Testis (tissue), 2 donors: ENCODE measurements at regions not wholly inside any gene's neighbourhood (a gene's known extent, or its start where the extent isn't known, plus 50 kb on each side); places are given as distances from the start of the nearest gene placed in this dataset.

ENCODE experiments used
- DNase-seq: peaks from one replicate; pipeline ENCODE4 v3.0.0-alpha.2; 2019
- H3K27ac ChIP-seq, 2 donors: fragments of 200-600 bp; sonication (generic); one replicate each; pipeline ENCODE4 v1.5.1; 2019
- H3K27me3 ChIP-seq: fragments of 200-600 bp; sonication (generic); one replicate; pipeline ENCODE4 v1.5.1; 2019
- H3K36me3 ChIP-seq: fragments of 200-600 bp; sonication (generic); one replicate; pipeline ENCODE4 v1.5.1; 2017; ENCODE audit warnings: low read depth; ENCODE audit errors: missing control alignments
- H3K4me1 ChIP-seq: fragments of 200-600 bp; sonication (generic); one replicate; pipeline ENCODE4 v1.5.1; 2019
- H3K4me3 ChIP-seq, 2 donors: fragments of 200-600 bp; sonication (generic); one replicate each; pipeline ENCODE4 v1.5.1; 2017 to 2019
- H3K9me3 ChIP-seq: fragments of 200-600 bp; sonication (generic); one replicate; pipeline ENCODE4 v1.5.1; 2017
- POLR2A ChIP-seq: fragments of 450-650 bp; IDR thresholded peaks from one replicate; pipeline ENCODE4 v1.6.1; 2017; ENCODE audit warnings: antibody characterized with exemption, mild to moderate bottlenecking, moderate library complexity
- WGBS, 2 donors: methylation state at CpG; one replicate each; pipeline ENCODE4 v1.1.5; 2018; 5-methylcytosine and 5-hydroxymethylcytosine counted together
- intact Hi-C: fragments of 100-400 bp; cut with DNase I; formaldehyde crosslinking; loops from one replicate; pipeline ENCODE4 v1.15.1; 2023; ENCODE audit warnings: low total_unique reads
- TF ChIP-seq, protein P1 (sequence below), 3 experiments: fragments of 450-650 bp in 2 of 3; fragments of 200-600 bp in 1 of 3; sonication (generic) in 1 of 3; IDR thresholded peaks; one replicate each; pipeline ENCODE4 v1.5.1; 2016 to 2019; ENCODE audit warnings: antibody characterized with exemption in 3 of 3, mild to moderate bottlenecking in 2 of 3, moderate library complexity in 1 of 3

DNA sequence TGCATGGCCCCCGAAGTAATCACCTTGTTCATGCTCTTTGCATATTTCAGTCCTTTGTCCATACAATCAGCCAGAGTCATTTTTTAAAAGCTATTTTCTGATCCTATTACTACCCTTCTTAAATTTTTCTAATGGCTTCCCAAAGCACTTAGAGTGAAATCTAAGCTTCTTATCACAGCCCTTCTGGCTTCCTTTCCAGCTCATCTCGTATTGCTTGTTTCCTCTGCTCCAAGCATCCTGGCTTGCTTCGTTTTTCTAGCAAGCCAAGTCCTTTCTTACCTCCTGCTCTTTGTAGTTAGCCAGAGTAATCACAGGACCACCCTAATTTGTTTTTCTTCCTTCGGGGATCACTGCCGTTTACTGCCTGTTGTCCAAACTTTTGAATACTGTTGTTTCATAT is 453.3 kb downstream of the KIF4B start:
- H3K4me3 ChIP-seq: no peak overlapping the region
- no peak for TF ChIP-seq POLR2A
- TF ChIP-seq, protein P1, sequence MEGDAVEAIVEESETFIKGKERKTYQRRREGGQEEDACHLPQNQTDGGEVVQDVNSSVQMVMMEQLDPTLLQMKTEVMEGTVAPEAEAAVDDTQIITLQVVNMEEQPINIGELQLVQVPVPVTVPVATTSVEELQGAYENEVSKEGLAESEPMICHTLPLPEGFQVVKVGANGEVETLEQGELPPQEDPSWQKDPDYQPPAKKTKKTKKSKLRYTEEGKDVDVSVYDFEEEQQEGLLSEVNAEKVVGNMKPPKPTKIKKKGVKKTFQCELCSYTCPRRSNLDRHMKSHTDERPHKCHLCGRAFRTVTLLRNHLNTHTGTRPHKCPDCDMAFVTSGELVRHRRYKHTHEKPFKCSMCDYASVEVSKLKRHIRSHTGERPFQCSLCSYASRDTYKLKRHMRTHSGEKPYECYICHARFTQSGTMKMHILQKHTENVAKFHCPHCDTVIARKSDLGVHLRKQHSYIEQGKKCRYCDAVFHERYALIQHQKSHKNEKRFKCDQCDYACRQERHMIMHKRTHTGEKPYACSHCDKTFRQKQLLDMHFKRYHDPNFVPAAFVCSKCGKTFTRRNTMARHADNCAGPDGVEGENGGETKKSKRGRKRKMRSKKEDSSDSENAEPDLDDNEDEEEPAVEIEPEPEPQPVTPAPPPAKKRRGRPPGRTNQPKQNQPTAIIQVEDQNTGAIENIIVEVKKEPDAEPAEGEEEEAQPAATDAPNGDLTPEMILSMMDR (IDR thresholded peaks at IDR 0.05): no peak
- no peak overlapping the region for H3K27ac ChIP-seq
- DNase-seq: no peak
- no peaks in the 10 kb centered on the region for H3K36me3 ChIP-seq
- intact Hi-C loops: no loop called here
- H3K4me1 ChIP-seq: no peaks in the 10 kb centered on the region
- no peaks in the 10 kb centered on the region for H3K9me3 ChIP-seq
- WGBS, 2 donors: 50 to 51% methylated on average over 5 of the region's 5 CpGs
- H3K27me3 ChIP-seq: no peaks in the 10 kb centered on the region

DNA sequence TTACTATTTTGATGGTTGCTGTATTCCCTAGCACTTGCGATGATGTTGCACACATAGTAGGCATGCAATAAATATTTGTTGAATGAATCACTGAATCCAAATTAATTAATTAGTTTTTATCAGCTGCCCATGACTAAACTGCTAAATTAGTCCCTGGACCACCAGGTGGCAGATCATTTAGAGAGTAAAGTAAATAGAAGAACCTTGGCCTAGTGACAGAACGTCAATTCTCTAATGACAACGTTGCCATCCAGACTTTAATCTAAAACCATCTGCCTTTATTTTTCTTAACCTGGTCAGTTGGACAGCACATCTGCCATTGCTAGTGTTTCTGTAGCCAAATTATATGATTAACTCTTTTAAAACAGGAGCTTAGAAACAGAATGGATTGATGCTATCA is 457.5 kb downstream of the KIF4B start:
- TF ChIP-seq, protein P1 (IDR thresholded peaks at IDR 0.05): no peak
- TF ChIP-seq POLR2A: no peak
- intact Hi-C loops: no loop called here
- Histone ChIP-seq H3K27ac (no peak overlapping the region), H3K9me3 (no peaks in the 10 kb centered on the region), H3K4me3 (no peak overlapping the region), H3K27me3 (no peaks in the 10 kb centered on the region), H3K36me3 (no peaks in the 10 kb centered on the region), H3K4me1 (no peaks in the 10 kb centered on the region)
- DNase-seq: no peak
- 76 to 79% methylated on average over 3 of the region's 3 CpGs for WGBS, 2 donors

DNA sequence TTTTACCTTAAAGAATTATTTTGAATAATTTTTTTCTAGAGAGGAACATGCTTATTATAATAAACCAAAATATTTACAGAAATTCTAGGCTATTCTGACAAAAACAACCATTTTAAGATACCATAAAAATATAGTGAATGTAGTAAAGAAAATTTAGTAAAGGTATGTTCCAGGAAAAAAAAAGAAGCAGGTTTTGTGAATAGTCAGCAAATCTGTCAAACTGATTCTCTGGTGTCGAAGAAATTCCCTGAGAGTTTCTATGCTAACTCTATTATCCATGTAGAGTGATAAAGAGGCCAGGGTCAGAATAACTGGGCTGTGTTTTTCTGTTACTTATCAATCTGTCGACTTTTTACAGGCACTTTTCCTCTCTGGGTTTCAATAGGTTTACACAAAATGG is 459.2 kb downstream of the KIF4B start:
- TF ChIP-seq POLR2A: no peak
- intact Hi-C loops: no loop called here
- H3K36me3 ChIP-seq: no peaks in the 10 kb centered on the region
- no peak overlapping the region for H3K27ac ChIP-seq
- H3K4me3 ChIP-seq: no peak overlapping the region
- H3K9me3 ChIP-seq: no peaks in the 10 kb centered on the region
- 75 to 78% methylated on average over 2 of the region's 2 CpGs for WGBS, 2 donors
- H3K27me3 ChIP-seq: no peaks in the 10 kb centered on the region
- no peak for DNase-seq
- no peaks in the 10 kb centered on the region for H3K4me1 ChIP-seq

DNA sequence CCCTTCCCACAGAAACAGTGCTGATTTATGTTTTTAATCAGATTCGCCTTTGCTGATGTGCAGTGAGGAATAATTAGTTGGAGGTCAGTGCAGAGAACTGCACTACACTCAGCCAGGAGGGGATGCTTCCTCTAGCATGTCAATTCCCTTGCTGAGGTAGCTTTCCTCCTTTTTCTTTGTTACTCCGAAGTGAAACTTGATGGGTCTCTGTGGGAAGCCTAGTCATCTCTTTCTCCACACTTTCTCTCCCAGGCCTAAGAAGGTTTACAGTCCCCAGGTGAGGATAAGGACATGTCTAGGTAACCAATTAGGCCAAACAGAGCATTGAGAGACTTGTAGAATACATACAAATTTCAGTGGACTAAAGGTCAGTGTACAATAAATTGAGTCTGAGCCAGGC is 461.8 kb downstream of the KIF4B start:
- Histone ChIP-seq H3K27ac (no peak overlapping the region), H3K4me1 (no peaks in the 10 kb centered on the region), H3K4me3 (no peak overlapping the region), H3K27me3 (no peaks in the 10 kb centered on the region), H3K36me3 (no peaks in the 10 kb centered on the region), H3K9me3 (no peaks in the 10 kb centered on the region)
- 59 to 60% methylated on average over 2 of the region's 2 CpGs for WGBS, 2 donors
- DNase-seq: no peak
- TF ChIP-seq, protein P1 (IDR thresholded peaks at IDR 0.05): no peak
- TF ChIP-seq POLR2A: no peak
- intact Hi-C loops: no loop called here

DNA sequence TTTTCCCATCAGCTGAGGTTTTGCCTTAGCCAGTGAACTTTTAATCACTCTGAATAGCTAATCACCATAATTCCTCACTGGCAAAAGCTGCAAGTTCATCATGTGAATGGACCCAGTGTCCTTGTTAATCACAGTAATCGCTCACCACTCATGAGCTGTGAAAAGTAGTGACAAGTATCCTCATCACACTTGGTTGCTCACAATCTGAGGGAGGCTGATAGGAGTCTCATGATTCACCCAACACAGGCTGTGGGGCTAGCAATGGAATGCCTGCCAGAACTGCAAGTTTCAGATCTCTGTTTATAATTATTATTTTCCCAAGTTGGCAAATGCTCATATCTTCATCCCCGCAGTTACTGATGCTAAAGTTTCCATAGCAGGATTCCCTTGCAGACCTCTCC is 467.2 kb downstream of the KIF4B start:
- no peaks in the 10 kb centered on the region for H3K9me3 ChIP-seq
- H3K27me3 ChIP-seq: no peaks in the 10 kb centered on the region
- no peak overlapping the region for H3K27ac ChIP-seq
- no peak overlapping the region for H3K4me3 ChIP-seq
- WGBS, 2 donors: 56 to 66% methylated on average over 2 of the region's 2 CpGs
- intact Hi-C loops: no loop called here
- H3K36me3 ChIP-seq: no peaks in the 10 kb centered on the region
- TF ChIP-seq, protein P1 (IDR thresholded peaks at IDR 0.05): no peak
- TF ChIP-seq POLR2A: no peak
- DNase-seq: no peak
- H3K4me1 ChIP-seq: no peaks in the 10 kb centered on the region
